ENCODE measurements at regions not wholly inside any gene's neighbourhood (a gene's known extent, or its start where the extent isn't known, plus 50 kb on each side); places are given as distances from the start of the nearest gene placed in this dataset.

DNA sequence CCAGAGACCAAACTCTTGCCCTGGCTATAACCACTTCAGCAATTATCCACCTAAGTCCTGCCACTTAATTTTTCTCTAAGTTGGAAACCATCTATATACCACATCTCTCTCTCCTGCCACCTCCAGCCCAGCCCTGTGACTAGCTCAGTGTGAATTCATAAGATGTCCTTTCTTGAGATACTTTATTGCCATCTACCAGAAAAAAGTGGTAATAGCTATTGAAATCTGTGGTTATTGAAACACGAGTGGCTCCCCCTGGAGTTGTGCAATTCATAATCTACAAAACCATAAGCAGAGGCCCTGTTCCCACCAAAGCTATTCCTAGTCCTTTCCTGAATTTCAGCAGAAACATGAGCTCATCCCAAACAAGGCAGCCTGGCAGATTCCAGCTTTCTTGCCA, 324.0 kb downstream of the TXNL1 start:
- Histone ChIP-seq H3K4me3 (ENCODE audit: low read depth, low read length) (no peak overlapping the region), H3K9me3 (no peaks in the 10 kb centered on the region), H3K27me3 (replicated peaks; ENCODE audit: control insufficient read depth, insufficient read depth, low read length) (no peaks in the 10 kb centered on the region), H3K4me1 (no peaks in the 10 kb centered on the region), H3K36me3 (ENCODE audit: control insufficient read depth, insufficient read depth, low read length) (no peaks in the 10 kb centered on the region)
- peaks cover 6% of the 10 kb centered on the region for H3K27me3 Mint-ChIP-seq (ENCODE audit: insufficient read depth, unreplicated experiment)
- ChIA-PET POLR2A (no interaction called here), CTCF (interaction anchor here (0.6 kb wide), 1 partner anchor 206 kb away, joined by 3 read pairs; no protein-coding TSS in a partner anchor)
- H3K4me1 Mint-ChIP-seq (ENCODE audit: low read depth, unreplicated experiment), result no peaks in the 10 kb centered on the region
- no peaks in the 10 kb centered on the region for H3K9me3 Mint-ChIP-seq (ENCODE audit: unreplicated experiment)
- no peak overlapping the region for H3K27ac Mint-ChIP-seq (ENCODE audit: unreplicated experiment)
- intact Hi-C loops (cut with micrococcal nuclease; ENCODE audit: unreplicated experiment), result no loop called here
- no TSS peak for BruUV-seq (replicated peaks)
- H3K4me3 Mint-ChIP-seq (ENCODE audit: unreplicated experiment), result no peak overlapping the region
- no peak for DNase-seq
- TF ChIP-seq, protein P1, sequence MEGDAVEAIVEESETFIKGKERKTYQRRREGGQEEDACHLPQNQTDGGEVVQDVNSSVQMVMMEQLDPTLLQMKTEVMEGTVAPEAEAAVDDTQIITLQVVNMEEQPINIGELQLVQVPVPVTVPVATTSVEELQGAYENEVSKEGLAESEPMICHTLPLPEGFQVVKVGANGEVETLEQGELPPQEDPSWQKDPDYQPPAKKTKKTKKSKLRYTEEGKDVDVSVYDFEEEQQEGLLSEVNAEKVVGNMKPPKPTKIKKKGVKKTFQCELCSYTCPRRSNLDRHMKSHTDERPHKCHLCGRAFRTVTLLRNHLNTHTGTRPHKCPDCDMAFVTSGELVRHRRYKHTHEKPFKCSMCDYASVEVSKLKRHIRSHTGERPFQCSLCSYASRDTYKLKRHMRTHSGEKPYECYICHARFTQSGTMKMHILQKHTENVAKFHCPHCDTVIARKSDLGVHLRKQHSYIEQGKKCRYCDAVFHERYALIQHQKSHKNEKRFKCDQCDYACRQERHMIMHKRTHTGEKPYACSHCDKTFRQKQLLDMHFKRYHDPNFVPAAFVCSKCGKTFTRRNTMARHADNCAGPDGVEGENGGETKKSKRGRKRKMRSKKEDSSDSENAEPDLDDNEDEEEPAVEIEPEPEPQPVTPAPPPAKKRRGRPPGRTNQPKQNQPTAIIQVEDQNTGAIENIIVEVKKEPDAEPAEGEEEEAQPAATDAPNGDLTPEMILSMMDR (IDR thresholded peaks at IDR 0.05; ENCODE audit: insufficient read depth in 1 of 2, low read depth in 1 of 2, low read length in 1 of 2, severe bottlenecking in 1 of 2, unreplicated experiment in 1 of 2), result no peak
- H3K36me3 Mint-ChIP-seq (ENCODE audit: insufficient read depth, unreplicated experiment), result no peaks in the 10 kb centered on the region

- Mint-ChIP-seq H3K4me3 (ENCODE audit: unreplicated experiment) (no peak overlapping the region), H3K36me3 (ENCODE audit: insufficient read depth, unreplicated experiment) (no peaks in the 10 kb centered on the region), H3K27me3 (ENCODE audit: insufficient read depth, unreplicated experiment) (peaks cover 13% of the 10 kb centered on the region), H3K9me3 (ENCODE audit: unreplicated experiment) (no peaks in the 10 kb centered on the region), H3K27ac (ENCODE audit: unreplicated experiment) (no peak overlapping the region), H3K4me1 (ENCODE audit: low read depth, unreplicated experiment) (no peaks in the 10 kb centered on the region)
- ChIA-PET POLR2A (no interaction called here), CTCF (no interaction called here)
- TF ChIP-seq, protein P1 (IDR thresholded peaks at IDR 0.05; ENCODE audit: insufficient read depth in 1 of 2, low read depth in 1 of 2, low read length in 1 of 2, severe bottlenecking in 1 of 2, unreplicated experiment in 1 of 2), result no peak
- no peak for DNase-seq
- H3K9me3 ChIP-seq, result no peaks in the 10 kb centered on the region
- no peak overlapping the region for H3K4me3 ChIP-seq (ENCODE audit: low read depth, low read length)
- H3K27me3 ChIP-seq (replicated peaks; ENCODE audit: control insufficient read depth, insufficient read depth, low read length), result no peaks in the 10 kb centered on the region
- no peaks in the 10 kb centered on the region for H3K4me1 ChIP-seq
- no peaks in the 10 kb centered on the region for H3K36me3 ChIP-seq (ENCODE audit: control insufficient read depth, insufficient read depth, low read length)
- intact Hi-C loops (cut with micrococcal nuclease; ENCODE audit: unreplicated experiment), result no loop called here
- no TSS peak for BruUV-seq (replicated peaks)
These were observed 325.6 kb downstream of the TXNL1 start for GRCh38 chr18:56312551-56313335.

GRCh38 chr18:56309104-56309503, 329.3 kb downstream of the TXNL1 start:
- no peaks in the 10 kb centered on the region for H3K4me1 ChIP-seq
- intact Hi-C loops (cut with micrococcal nuclease; ENCODE audit: unreplicated experiment), result no loop called here
- no peaks in the 10 kb centered on the region for H3K36me3 Mint-ChIP-seq (ENCODE audit: insufficient read depth, unreplicated experiment)
- TF ChIP-seq, protein P1 (IDR thresholded peaks at IDR 0.05; ENCODE audit: insufficient read depth in 1 of 2, low read depth in 1 of 2, low read length in 1 of 2, severe bottlenecking in 1 of 2, unreplicated experiment in 1 of 2), result no peak
- ChIA-PET POLR2A (no interaction called here), CTCF (no interaction called here)
- H3K27me3 Mint-ChIP-seq (ENCODE audit: insufficient read depth, unreplicated experiment), result peaks cover 19% of the 10 kb centered on the region
- no peak overlapping the region for H3K27ac Mint-ChIP-seq (ENCODE audit: unreplicated experiment)
- H3K4me1 Mint-ChIP-seq (ENCODE audit: low read depth, unreplicated experiment), result no peaks in the 10 kb centered on the region
- no peak overlapping the region for H3K4me3 Mint-ChIP-seq (ENCODE audit: unreplicated experiment)
- H3K36me3 ChIP-seq (ENCODE audit: control insufficient read depth, insufficient read depth, low read length), result no peaks in the 10 kb centered on the region
- no peaks in the 10 kb centered on the region for H3K27me3 ChIP-seq (replicated peaks; ENCODE audit: control insufficient read depth, insufficient read depth, low read length)
- DNase-seq, result no peak
- no peak overlapping the region for H3K4me3 ChIP-seq (ENCODE audit: low read depth, low read length)
- BruUV-seq (replicated peaks), result no TSS peak
- no peaks in the 10 kb centered on the region for H3K9me3 Mint-ChIP-seq (ENCODE audit: unreplicated experiment)
- no peaks in the 10 kb centered on the region for H3K9me3 ChIP-seq

All from Caco-2 (cell line).